ENCODE measurements at regions not wholly inside any gene's neighbourhood (a gene's known extent, or its start where the extent isn't known, plus 50 kb on each side); places are given as distances from the start of the nearest gene placed in this dataset.

DNA sequence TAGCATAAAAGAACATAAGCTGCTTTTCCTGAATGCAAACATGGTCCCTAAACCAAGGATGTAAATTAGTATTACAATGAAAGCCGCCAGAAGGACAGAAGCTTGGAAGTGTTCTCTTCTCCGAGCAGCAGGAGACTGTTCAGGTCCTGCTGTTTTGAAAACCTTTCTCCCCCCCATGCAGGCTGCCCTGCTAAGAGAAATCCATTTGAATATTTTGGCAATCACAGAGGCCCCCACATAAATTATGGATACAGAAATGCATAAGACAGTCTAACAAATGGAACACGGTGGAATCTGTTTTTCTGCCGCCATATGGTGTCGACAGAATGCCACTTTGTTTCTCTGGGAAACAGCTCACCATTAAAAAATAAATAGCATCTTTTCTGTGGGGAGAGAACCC lies 600.4 kb upstream of the KLHL29 start:
- TF ChIP-seq, protein P1, sequence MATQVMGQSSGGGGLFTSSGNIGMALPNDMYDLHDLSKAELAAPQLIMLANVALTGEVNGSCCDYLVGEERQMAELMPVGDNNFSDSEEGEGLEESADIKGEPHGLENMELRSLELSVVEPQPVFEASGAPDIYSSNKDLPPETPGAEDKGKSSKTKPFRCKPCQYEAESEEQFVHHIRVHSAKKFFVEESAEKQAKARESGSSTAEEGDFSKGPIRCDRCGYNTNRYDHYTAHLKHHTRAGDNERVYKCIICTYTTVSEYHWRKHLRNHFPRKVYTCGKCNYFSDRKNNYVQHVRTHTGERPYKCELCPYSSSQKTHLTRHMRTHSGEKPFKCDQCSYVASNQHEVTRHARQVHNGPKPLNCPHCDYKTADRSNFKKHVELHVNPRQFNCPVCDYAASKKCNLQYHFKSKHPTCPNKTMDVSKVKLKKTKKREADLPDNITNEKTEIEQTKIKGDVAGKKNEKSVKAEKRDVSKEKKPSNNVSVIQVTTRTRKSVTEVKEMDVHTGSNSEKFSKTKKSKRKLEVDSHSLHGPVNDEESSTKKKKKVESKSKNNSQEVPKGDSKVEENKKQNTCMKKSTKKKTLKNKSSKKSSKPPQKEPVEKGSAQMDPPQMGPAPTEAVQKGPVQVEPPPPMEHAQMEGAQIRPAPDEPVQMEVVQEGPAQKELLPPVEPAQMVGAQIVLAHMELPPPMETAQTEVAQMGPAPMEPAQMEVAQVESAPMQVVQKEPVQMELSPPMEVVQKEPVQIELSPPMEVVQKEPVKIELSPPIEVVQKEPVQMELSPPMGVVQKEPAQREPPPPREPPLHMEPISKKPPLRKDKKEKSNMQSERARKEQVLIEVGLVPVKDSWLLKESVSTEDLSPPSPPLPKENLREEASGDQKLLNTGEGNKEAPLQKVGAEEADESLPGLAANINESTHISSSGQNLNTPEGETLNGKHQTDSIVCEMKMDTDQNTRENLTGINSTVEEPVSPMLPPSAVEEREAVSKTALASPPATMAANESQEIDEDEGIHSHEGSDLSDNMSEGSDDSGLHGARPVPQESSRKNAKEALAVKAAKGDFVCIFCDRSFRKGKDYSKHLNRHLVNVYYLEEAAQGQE (tag by site-specific recombination; IDR thresholded peaks at IDR 0.05) = no peak
- no peak for TF ChIP-seq ZNF341 (tag by site-specific recombination; IDR thresholded peaks at IDR 0.05; ENCODE audit: low read depth)
- TF ChIP-seq ZBTB8A (tag by site-specific recombination; IDR thresholded peaks at IDR 0.05) = no peak
- TF ChIP-seq ZNF76 (tag by site-specific recombination; IDR thresholded peaks at IDR 0.05; ENCODE audit: borderline replicate concordance, low read depth) = no peak
- TF ChIP-seq, protein P2, sequence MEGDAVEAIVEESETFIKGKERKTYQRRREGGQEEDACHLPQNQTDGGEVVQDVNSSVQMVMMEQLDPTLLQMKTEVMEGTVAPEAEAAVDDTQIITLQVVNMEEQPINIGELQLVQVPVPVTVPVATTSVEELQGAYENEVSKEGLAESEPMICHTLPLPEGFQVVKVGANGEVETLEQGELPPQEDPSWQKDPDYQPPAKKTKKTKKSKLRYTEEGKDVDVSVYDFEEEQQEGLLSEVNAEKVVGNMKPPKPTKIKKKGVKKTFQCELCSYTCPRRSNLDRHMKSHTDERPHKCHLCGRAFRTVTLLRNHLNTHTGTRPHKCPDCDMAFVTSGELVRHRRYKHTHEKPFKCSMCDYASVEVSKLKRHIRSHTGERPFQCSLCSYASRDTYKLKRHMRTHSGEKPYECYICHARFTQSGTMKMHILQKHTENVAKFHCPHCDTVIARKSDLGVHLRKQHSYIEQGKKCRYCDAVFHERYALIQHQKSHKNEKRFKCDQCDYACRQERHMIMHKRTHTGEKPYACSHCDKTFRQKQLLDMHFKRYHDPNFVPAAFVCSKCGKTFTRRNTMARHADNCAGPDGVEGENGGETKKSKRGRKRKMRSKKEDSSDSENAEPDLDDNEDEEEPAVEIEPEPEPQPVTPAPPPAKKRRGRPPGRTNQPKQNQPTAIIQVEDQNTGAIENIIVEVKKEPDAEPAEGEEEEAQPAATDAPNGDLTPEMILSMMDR (tag by site-specific recombination; IDR thresholded peaks at IDR 0.05) = no peak
- TF ChIP-seq, protein P3, sequence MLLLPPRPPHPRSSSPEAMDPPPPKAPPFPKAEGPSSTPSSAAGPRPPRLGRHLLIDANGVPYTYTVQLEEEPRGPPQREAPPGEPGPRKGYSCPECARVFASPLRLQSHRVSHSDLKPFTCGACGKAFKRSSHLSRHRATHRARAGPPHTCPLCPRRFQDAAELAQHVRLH (tag by site-specific recombination; IDR thresholded peaks at IDR 0.05) = no peak
- TF ChIP-seq SP3 (tag by site-specific recombination; IDR thresholded peaks at IDR 0.05) = no peak

Measured in HEK293 (cell line).